ENCODE measurements at regions not wholly inside any gene's neighbourhood (a gene's known extent, or its start where the extent isn't known, plus 50 kb on each side); places are given as distances from the start of the nearest gene placed in this dataset.
A peak's percentile ranks its signal among the peaks of the same experiment; 100 is the strongest.
"Not testable (repeated sequence)": the region's sequence is repeated elsewhere in the genome, so short reads cannot be mapped to it uniquely, and the experiment has no call there.

DNA sequence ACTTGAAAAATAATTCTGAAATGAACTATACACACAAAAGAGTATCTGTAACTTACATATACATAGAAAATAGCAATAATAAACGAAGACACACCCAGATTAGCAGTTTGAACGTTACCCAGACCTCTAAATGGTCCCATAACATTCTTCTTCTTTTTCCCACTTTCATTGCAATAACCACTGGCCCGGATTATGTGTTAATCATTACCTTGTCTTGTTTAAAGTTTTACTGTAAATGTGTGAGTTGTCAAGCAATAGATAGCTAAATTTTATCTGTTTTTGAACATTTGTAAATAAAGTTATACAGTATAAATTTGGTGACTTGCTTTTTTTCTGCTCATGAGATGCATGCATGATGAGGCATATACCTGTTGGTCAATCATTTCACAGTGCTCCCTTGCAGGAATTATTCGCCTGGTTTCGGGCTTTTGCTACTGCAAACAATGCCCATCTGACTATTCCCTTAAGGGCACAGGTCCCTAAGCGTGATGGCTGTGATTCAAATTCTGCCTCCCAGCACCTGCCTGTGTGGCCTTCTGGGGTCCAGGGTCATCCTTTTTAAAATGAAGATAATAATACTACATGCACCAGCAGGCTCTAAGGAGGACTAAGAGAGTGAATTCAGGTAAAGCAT is 66.1 kb downstream of the GADD45G start:
- no peak for DNase-seq

DNA sequence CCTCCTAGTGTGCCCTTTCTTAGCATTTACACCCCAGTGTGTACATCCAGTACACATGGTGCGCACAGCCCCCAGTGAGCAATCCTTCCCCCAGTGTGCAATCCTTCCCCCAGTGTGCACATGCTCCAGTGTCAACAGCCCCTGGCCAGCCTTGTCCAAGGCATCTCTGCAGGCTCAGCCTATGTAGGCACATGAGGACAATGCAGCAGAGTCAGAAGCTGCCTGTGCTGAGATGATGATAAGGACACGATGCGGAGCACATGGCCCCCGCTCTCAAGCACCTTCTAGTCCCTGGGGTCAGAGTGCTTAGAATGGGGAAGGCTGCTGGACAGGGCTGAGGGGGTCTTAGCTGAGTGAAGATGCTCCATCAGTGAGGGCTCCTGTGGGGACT is 69.8 kb downstream of the GADD45G start:
- no peak for DNase-seq

DNA sequence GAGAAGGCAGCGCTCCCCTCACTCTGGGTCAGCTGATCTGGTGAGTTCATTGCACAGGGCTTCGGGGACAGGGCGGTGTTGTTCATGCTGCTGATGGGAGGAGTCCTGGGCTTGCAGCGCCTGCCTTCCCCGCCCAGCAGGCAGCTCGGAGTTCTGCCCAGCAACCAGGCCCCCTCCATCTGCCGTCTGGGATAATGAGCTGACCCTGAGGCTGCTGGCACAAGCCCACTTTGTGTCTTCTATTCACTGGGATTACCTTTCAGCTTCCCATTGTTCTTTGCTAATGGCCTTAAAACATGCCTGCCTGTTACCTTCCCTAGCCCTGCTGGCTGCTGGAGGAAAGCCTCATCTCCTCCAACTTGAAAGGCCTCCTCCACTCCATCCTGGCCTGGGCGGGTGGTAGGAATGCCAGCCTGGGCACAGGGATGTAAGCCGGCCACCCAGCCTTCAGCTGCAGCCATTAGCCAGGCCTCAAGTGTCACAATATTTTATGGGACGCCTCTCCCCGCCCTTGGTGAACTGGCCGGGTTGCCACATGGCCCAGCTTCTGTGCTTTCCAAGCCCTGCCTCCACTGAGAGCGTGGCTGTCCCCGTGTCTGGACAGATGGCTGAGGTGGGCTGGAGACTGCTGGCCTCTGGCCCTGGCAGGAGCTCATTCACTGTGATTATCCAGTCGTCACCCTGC is 70.4 kb downstream of the GADD45G start:
- peak in 17 of 51 donors; percentile 25 to 78 (median 40) for DNase-seq

DNA sequence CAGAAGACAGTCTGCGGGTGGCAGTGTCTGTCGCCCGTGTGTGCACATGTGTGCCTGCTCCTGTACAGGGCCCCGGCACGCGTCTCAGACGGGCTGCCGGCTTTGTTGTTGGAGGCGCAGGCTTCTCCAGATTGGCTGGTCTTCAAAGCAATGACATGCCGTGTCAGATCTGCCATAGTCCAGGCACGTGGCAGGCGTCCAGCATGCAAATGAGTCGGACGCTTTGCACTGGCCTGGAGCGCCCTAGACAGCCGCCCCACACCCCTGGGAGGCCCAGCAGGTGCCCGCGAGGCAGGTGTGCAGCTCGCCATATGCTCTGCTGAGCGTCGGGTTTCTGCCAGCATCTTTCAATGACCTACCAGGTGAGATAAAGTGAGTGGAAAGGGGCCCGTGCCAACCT is 71.5 kb downstream of the GADD45G start:
- peak in 7 of 51 donors; percentile 16 to 44 (median 26) for DNase-seq

DNA sequence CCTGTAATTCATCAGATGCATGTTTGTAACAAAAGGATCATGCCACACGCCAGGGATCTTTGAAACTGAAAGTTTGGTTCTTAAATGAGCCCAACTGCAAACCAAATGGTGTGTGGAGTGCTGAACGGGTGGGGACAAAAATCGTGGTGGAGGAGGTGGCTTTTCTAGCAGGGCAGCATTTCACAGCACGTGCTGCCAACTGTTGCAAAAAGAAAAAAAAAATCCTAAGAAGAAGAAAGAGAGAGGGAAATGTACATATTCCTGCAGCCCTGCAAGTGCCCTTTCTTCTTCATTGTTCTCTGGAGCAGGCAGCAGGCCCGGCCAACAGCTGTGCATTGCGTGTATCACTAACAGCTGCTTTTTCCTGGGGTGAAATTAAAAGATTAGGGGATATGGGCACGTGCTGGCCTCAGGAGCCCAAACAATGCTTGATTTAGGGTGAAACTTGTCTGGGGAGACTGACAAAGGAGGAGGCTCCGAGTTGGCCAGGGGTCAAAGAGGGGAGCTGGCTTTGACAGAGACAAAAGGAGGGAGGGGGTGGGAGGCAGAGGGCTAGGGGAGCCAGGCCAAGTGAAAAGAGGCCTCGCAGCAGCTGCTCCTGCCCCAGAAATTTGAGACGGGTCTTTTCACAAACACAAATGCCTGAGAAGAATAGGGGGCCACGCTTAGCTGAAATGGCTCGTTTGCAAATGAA is 73.0 kb downstream of the GADD45G start:
- peak in 6 of 51 donors; percentile 19 to 38 (median 28) for DNase-seq

DNA sequence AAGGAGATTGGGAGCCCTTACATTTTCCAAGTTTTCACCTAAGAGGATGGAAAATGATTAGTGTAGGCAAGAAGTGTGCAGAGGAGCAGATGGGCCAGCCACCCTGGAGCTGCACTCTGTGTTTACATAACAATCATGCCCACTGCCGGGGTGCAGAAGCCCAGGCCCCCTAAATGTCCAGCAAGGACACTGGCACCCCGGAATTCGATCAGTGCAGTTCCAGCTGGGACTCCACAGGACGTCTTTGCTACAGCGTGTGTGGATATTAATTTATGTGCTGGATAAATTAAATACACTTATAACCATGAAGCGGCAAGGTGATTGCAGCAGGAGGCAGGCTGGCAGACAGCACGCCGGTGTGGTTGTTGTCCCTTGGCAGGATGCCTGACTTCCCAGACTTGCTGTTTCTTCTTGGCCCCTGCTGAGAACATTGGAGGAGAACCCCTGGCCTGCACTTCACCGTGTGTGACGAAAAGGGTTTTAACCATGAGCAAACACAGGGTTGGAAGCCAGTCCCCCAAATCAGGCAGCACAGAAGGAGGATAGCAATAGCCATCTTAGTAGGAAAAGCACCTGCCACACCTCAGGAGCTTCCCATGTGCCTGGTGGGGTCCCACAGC is 73.7 kb downstream of the GADD45G start:
- DNase-seq, result no peak

DNA sequence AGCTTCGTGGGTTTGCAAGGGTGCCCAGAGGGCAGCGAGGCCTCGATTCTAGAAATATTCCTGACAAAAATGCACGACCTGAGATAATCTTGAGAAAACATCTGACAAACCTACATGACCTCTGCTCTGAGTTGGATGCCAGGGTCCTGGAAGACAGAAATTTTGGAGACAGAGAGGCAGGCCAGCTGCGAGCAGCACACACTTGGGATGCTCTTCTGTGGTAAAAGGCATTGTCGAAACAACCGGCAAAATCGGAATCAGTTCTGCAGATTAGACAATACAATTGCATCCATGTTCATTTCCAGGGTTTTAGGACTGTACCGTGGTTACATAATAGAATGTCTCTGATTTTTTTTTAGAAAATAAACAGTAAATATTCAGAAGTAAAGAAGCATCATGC is 74.2 kb downstream of the GADD45G start:
- DNase-seq, result no peak

DNA sequence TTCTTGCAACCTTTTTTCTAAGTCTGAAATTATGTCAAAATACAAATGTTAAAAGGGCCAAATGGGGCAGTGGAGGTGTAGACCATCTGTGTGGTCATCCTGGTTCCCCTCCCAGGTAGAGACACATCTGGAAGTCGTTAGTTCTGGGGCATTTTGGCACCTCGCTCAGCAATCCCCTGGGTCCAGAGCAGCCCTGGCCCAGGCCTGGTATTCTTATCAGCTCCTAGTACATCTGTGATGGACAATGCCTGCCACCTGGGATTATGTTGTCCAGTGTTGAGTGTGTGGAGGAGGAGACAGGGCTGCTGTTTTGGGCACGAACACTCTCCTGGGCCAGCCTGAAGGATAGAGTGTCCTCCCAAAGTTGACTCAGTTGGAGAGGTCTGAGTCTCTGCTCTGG is 74.8 kb downstream of the GADD45G start:
- DNase-seq, result no peak

DNA sequence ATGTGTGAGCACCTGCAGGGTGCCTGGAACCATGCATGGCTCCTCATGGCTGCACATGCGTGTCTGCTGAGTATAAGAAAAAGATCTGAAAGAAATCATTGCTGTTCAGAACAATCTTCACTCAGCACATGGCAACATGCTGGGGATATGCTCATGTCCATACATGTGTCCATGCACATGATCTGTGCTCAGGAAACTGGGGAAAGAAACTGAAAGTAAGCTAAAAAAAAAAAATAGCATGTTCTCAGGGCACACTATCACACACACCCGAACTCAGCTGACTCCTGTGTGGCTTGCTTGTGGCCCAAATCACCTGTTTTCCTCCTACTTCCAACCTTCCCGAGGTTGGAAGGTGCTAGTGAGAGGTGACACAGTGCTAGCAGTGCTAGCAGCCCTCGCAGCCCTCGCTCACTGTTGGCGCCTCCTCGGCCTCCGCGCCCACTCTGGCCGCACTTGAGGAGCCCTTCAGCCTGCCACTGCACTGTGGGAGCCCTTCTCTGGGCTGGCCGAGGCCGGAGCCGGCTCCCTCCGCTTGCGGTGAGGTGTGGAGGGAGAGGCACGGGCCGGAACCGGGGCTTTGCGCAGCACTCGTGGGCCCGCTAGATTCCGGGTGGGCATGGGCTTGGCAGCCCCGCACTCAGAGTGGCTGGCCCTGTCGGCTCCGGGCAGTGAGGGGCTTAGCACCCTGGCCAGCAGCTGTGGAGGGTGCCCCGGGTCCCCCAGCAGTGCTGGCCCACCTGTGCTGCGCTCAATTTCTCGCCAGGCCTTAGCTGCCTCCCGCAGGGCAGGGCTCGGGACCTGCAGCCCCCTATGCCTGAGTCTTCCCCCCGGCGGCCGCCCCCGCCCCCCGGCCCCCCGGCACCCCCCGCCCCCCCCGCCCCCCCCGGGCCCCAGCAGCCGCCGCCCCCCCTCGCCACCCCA is 76.0 kb downstream of the GADD45G start:
- no peak for DNase-seq

DNA sequence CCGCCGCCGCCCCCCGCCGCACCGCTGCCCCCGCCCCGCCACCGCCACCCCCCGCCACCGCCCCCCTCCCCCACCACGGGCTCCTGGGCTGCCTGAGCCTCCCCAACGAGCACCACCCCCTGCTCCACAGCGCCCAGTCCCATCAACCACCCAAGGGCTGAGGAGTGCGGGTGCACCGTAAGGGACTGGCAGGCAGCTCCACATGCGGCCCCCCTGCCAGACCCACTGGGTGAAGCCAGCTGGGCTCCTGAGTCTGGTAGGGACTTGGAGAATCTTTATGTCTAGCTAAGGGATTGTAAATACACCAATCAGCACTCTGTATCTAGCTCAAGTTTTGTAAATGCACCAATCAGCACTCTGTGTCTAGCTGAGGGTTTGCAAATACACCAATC is 76.7 kb downstream of the GADD45G start:
- not testable (repeated sequence) for DNase-seq

DNA sequence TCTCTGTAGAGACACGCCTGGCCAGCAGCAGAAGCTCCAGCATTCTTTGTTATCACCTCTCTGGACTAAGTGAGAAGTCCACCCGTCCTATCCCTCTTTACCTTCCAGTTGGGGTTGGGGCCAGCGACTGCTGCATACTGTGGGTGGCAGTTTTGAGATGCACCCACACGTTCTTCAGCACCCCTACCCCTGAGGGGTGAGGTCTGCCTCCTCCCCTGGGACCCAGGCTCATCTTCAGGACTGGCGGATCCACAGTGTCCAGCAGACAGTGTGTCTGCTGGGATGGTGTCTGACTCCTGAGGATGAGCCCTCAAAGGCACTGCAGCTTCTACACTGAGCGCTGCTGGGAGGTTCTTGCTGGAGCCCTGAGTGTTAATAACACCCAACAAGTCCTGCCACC is 78.8 kb downstream of the GADD45G start:
- no peak for DNase-seq

DNA sequence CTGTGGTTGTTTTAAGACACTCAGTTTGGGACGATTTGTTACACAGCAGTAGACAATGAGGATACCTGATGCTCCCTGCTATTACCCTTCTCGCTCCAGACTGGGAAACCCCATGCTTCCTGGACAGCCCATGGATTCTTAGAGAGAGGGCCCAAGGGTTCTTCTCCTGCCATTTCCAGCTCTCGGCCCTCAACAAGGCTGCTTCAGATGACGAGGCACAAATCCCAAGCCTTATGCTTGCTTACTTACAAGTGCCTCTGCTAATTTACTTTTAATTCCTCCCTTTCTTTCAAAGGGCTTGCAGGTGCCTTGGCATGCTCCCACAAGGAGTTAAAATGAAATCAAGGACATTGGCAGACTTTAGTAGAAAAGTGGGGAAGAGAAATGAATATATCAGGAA is 79.4 kb downstream of the GADD45G start:
- no peak for DNase-seq

DNA sequence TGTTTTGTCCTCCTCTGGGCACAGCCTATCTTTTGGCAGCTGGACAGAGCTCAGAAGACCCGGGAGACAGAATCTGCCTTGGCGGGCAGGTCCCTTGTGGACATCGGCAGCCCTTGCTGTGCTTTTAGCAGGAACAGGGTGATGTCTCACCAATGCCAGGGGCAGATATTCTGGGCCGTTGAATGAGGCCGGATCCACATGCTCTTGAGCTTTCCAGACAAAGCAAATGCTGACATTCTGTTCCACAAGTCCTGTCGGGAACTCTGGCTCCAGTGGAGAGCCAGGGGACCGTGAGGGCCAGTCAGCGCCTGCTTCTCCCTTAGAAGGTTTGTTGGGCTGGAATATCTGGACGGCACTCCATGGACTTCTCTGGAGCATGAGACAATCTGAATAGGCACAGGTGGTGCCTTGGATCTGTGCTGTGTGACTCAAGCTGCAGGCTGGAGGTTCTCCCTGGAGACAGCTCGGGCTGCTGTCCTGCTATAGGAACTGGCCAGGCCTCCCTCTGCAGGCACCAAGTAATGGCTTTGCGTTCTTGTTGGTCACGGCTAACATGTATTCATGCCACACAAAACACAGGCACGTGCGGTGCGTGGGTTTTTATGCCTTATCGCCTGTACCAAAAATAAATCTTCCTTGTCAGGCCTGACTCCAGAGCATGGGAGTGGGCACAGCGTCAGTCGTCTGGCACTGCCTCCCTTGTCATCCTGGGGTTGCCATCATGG is 80.3 kb downstream of the GADD45G start:
- peak in 9 of 51 donors; percentile 24 to 51 (median 33) for DNase-seq

DNA sequence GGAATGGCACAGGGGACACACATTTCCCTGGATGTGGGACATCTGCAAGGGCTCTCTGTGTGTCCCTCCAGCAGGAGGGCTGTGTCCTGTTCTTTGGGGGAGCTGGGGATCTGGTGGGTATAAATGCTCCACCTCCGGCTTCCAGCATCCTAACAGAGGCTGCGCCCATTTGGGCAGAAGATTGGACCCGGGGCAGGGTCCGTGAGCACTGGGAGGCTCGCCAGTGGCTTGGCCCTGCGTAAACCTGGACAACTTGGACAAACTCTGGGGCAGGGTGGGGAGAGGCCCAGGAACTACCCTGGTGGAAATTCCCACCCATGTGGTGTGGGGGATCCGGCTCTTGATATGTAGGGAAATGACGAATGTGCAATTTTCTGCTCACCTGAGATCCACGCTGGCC is 80.9 kb downstream of the GADD45G start:
- no peak for DNase-seq

DNA sequence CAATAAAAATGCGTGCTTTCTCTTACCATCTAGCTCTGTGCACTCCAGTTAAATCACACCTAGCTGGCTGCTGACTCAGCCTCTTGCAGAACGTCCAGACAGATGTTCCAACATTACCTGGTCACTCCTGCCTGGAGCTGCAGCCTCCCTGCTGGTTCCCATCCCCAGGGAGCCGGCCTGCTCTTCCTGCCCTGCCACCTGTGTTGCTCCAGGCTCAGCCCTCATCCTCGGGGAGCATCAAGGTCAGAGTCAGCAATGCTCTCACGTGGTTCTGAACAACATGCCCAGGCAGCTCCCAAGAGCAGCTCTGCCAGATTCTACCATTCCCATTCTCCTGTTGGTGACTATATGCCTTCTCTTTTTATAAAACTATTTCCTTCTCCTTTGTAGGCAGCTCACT is 81.3 kb downstream of the GADD45G start:
- no peak for DNase-seq

DNA sequence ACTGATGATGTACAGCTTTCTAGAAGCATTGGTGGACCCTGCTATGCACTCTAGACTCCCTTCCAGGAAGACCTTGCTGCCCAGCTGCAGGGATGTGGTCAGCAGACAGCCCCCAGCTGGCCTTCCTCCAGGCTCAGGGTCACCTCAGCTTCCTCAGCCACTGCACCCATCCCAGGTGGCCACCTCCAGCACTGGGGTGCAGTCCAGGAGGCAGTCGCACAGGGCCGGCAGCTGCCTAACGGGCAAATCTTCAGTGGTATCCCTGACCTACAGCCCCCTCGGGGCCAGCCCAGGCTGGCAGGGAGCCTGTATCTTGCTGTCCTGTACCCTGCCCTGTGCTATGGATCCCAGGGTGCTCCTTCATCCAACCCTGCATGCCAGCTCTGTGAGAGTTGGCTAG is 81.8 kb downstream of the GADD45G start:
- DNase-seq, result no peak

DNA sequence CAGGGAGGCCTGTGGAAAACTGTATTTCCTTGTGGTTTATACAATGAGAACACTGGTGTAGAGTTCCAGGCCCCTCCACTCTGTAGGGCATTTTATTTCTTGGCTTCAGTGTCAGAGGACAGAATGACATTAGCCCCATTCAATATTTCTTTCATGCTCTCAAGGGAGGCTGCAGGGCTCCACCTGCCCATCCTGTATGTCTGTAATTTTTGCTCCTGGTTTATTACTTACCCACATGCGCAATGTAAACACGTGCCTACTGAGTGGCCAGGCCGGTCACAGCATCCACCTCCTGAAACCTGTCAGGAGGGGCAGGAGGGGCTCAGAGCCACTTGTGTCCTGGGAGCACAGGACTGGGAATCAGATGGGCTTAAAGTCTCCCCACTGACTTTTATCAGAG is 82.4 kb downstream of the GADD45G start:
- DNase-seq, result no peak

DNA sequence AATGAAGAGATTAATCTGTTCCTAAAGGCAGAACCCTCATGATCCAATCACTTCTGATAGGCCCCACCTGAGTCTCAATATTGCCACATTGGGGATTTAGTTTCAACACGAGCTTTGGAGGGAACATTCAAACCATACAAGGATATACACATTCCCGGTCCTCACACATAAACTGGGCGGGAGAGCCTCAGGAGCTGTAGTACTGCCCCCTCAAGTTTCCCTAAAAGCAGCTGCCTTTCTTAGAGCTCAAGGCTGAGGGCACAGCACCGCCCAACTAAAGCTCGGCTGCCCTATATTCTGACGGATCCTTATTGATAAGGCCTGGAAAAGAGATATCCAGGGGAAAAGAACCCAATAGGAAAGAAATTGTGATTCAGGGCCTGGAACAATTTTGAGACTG is 83.0 kb downstream of the GADD45G start:
- DNase-seq, result no peak

DNA sequence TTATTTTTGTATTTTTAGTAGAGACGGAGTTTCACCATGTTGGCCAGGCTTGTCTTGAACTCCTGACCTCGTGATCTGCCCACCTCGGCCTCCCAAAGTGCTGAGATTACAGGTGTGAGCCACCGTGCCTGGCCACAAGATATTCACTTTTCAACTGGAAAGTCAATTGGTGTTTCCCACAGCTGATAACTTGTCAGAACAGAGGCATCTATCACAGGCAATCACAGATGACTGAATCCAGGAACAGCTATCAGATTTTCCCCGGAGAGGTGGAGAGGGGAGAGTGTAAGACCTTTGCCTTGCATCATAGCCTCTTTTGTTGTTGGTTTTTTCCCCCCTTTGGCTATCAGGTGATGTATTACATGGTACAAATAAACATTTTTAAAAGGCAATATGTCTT is 84.5 kb downstream of the GADD45G start:
- not testable (repeated sequence) for DNase-seq

DNA sequence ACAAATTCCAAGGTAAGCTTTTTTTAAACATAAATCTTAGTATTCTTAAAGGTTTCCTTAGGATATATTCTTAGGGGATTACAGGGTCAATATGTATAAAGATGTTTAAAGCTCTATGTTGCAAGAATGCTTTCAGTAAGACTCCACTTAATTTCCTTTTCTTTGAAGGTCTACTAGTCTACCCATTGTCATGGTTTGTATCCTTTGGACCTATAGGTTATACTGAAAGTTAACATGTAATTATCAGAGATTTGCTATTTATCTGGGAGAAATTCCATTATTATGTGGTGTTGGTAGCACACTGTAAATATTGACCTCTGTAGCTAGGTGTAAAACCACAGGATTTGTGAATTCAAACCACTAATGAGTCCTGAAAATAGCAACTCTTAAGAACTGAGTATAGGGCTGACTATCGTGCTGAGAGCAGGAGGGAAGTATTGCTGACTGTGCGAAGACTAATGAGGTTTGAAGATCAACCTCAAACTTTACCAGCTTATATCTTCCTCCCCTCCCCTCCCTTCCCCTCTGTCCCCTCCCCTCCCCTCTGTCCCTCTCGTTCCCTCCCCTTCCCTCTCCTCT is 85.6 kb downstream of the GADD45G start:
- no peak for DNase-seq

Measured in hypothalamus (tissue), 51 donors.